GM23338 (cell line): ENCODE measurements at regions not wholly inside any gene's neighbourhood (a gene's known extent, or its start where the extent isn't known, plus 50 kb on each side); places are given as distances from the start of the nearest gene placed in this dataset.

Source experiments
- EZH2 ChIP-seq: fragments of 200-600 bp; sonication (generic); IDR thresholded peaks from one replicate; pipeline ENCODE4 v1.8.0; 2017; ENCODE audit warnings: antibody characterized with exemption, mild to moderate bottlenecking, low read depth; ENCODE audit not compliant: unreplicated experiment
- JUNB ChIP-seq: IDR thresholded peaks from one replicate; pipeline ENCODE4 v1.6.1; 2016; ENCODE audit warnings: antibody characterized with exemption; ENCODE audit not compliant: unreplicated experiment
- POLR2AphosphoS5 ChIP-seq: IDR thresholded peaks from 2 replicates; pipeline ENCODE4 v1.6.1; 2016; ENCODE audit warnings: antibody characterized with exemption, low read depth
- REST ChIP-seq: IDR thresholded peaks from one replicate; pipeline ENCODE4 v1.6.1; 2018; ENCODE audit warnings: antibody characterized with exemption; ENCODE audit not compliant: unreplicated experiment
- STAT1 ChIP-seq: IDR thresholded peaks from one replicate; pipeline ENCODE4 v1.6.1; 2016; ENCODE audit warnings: antibody characterized with exemption; ENCODE audit not compliant: unreplicated experiment
- ZNF114 ChIP-seq: fragments of 250-450 bp; sonication (Bioruptor Pico); IDR thresholded peaks from 2 replicates; pipeline ENCODE4 v1.5.0; 2020; ENCODE audit warnings: mild to moderate bottlenecking, moderate library complexity
- ZNF462 ChIP-seq: fragments of 250-450 bp; sonication (Bioruptor Pico); IDR thresholded peaks from 2 replicates; pipeline ENCODE4 v1.5.0; 2020; ENCODE audit warnings: mild to moderate bottlenecking, moderate library complexity

GRCh38 chr1:55580845-55581332 lies 365.7 kb upstream of the USP24 start (continued):
- TF ChIP-seq ZNF462 (CRISPR knock-in tag) = no peak
- no peak for TF ChIP-seq REST
- TF ChIP-seq ZNF114 (CRISPR knock-in tag) = no peak
- TF ChIP-seq STAT1 = no peak
- no peak for TF ChIP-seq POLR2AphosphoS5
- no peak for TF ChIP-seq JUNB
- TF ChIP-seq EZH2 = no peak
